IMR-90 (cell line): ENCODE measurements at regions not wholly inside any gene's neighbourhood (a gene's known extent, or its start where the extent isn't known, plus 50 kb on each side); places are given as distances from the start of the nearest gene placed in this dataset.

ENCODE experiments used
- ATAC-seq: fragments of 200-7000 bp; cut with Tn5 transposase; 2 replicates; pipeline ENCODE4 v1.9.1; 2020; ENCODE audit warnings: low read depth, mild to moderate bottlenecking, moderate library complexity
- BruUV-seq: library from RNA; stranded (reverse); fragments of 400-500 nt; replicated peaks from 2 replicates; lab custom pipeline; 2021; lab: Mats Ljungman, UMichigan
- CTCF ChIA-PET: fragments of 300-600 bp; formaldehyde crosslinking; extraction: SDS; loops from one replicate; lab custom pipeline; 2021; ENCODE audit warnings: antibody characterized with exemption; lab: Yijun Ruan, JAX
- POLR2A ChIA-PET: fragments of 300-600 bp; sonication (Branson Sonifier 250); formaldehyde crosslinking; loops from one replicate; lab custom pipeline; 2022; ENCODE audit warnings: antibody characterized with exemption; ENCODE audit not compliant: unreplicated experiment; lab: Charles Lee
- DNase-seq: peaks from one replicate; pipeline ENCODE4 v3.0.0; 2013
- H2AFZ ChIP-seq: replicated peaks from 2 replicates; pipeline ENCODE3; 2013; ENCODE audit warnings: low read length, mild to moderate bottlenecking; ENCODE audit not compliant: poor library complexity
- H2AK5ac ChIP-seq: 2 replicates; pipeline ENCODE4 v1.6.1; 2013; ENCODE audit warnings: low read depth, low read length, inconsistent platforms
- H2AK9ac ChIP-seq: replicated peaks from 2 replicates; pipeline ENCODE3; 2013; ENCODE audit warnings: mild to moderate bottlenecking, low read depth, low read length, moderate library complexity; ENCODE audit not compliant: poor library complexity
- H2BK120ac ChIP-seq: 2 replicates; pipeline ENCODE4 v1.6.1; 2013; ENCODE audit warnings: low read depth, low read length, inconsistent platforms
- H2BK15ac ChIP-seq: 3 replicates; pipeline ENCODE4 v1.6.1; 2013; ENCODE audit warnings: low read depth, low read length, inconsistent platforms
- H2BK20ac ChIP-seq: 2 replicates; pipeline ENCODE4 v1.6.1; 2013; ENCODE audit warnings: low read depth, mild to moderate bottlenecking, inconsistent platforms, low read length, moderate library complexity
- H2BK5ac ChIP-seq: 2 replicates; pipeline ENCODE4 v1.6.1; 2013; ENCODE audit warnings: mild to moderate bottlenecking, low read depth, low read length, inconsistent platforms; ENCODE audit not compliant: poor library complexity, severe bottlenecking
- H3K14ac ChIP-seq: replicated peaks from 2 replicates; pipeline ENCODE4 v1.6.1; 2013; ENCODE audit warnings: low read depth, low read length, inconsistent platforms
- H3K18ac ChIP-seq: 2 replicates; pipeline ENCODE4 v1.6.1; 2013; ENCODE audit warnings: low read depth, low read length, control low read depth
- H3K23ac ChIP-seq: 2 replicates; pipeline ENCODE4 v1.6.1; 2013; ENCODE audit warnings: low read depth, low read length, inconsistent platforms
- H3K27ac ChIP-seq: 2 replicates; pipeline ENCODE4 v1.5.1; 2013; ENCODE audit warnings: mild to moderate bottlenecking, control low read depth, low read length; ENCODE audit not compliant: insufficient read depth
- H3K27me3 ChIP-seq: 2 replicates; pipeline ENCODE4 v1.6.1; 2013; ENCODE audit warnings: low read length; ENCODE audit not compliant: control insufficient read depth, insufficient read depth
- H3K36me3 ChIP-seq: 2 replicates; pipeline ENCODE4 v1.6.1; 2013; ENCODE audit warnings: low read length, mixed read lengths; ENCODE audit not compliant: control insufficient read depth, insufficient read depth
- H3K4ac ChIP-seq: 2 replicates; pipeline ENCODE4 v1.6.1; 2013; ENCODE audit warnings: low read depth, low read length, inconsistent platforms
- H3K4me1 ChIP-seq: 2 replicates; pipeline ENCODE4 v1.6.1; 2013; ENCODE audit warnings: low read length, mixed read lengths; ENCODE audit not compliant: control insufficient read depth, insufficient read depth
- H3K4me2 ChIP-seq: 2 replicates; pipeline ENCODE4 v1.6.1; 2013; ENCODE audit warnings: low read depth, mild to moderate bottlenecking, control low read depth, low read length, moderate library complexity
- H3K4me3 ChIP-seq: 2 replicates; pipeline ENCODE4 v1.5.1; 2013; ENCODE audit warnings: low read depth, mild to moderate bottlenecking, control low read depth, low read length, moderate library complexity; ENCODE audit not compliant: insufficient read depth
- H3K56ac ChIP-seq: 2 replicates; pipeline ENCODE4 v1.6.1; 2013; ENCODE audit warnings: low read length, inconsistent platforms; ENCODE audit not compliant: insufficient read depth; ENCODE audit errors: extremely low read depth
- H3K79me1 ChIP-seq, 2 experiments: 2 replicates each; pipeline ENCODE4 v1.6.1; 2013; ENCODE audit warnings: low read length in 2 of 2, inconsistent platforms in 1 of 2, low read depth in 1 of 2
- H3K9ac ChIP-seq: 2 replicates; pipeline ENCODE4 v1.6.1; 2013; ENCODE audit warnings: low read depth, low read length, control low read depth
- H3K9me1 ChIP-seq: 2 replicates; pipeline ENCODE4 v1.6.1; 2013; ENCODE audit warnings: low read length, inconsistent platforms; ENCODE audit not compliant: insufficient read depth
- H3K9me3 ChIP-seq: 2 replicates; pipeline ENCODE4 v1.6.1; 2013; ENCODE audit warnings: low read length; ENCODE audit not compliant: control insufficient read depth, insufficient read depth
- H4K20me1 ChIP-seq: 2 replicates; pipeline ENCODE4 v1.6.1; 2013; ENCODE audit warnings: low read length, inconsistent platforms; ENCODE audit not compliant: insufficient read depth
- H4K5ac ChIP-seq: 2 replicates; pipeline ENCODE4 v1.6.1; 2013; ENCODE audit warnings: mild to moderate bottlenecking, low read depth, low read length, control low read depth
- H4K8ac ChIP-seq, 2 experiments: 2 replicates each; pipeline ENCODE4 v1.6.1; 2013; ENCODE audit warnings: low read depth in 2 of 2, low read length in 2 of 2, control low read depth in 1 of 2, inconsistent platforms in 1 of 2
- H4K91ac ChIP-seq: 2 replicates; pipeline ENCODE4 v1.6.1; 2013; ENCODE audit warnings: low read depth, low read length, inconsistent platforms; ENCODE audit not compliant: insufficient read depth
- BHLHE40 ChIP-seq: fragments of 150-350 bp; IDR thresholded peaks from 2 replicates; pipeline ENCODE4 v1.6.1; 2016; ENCODE audit warnings: mild to moderate bottlenecking, low read depth, low read length
- FOS ChIP-seq: fragments of 150-350 bp; IDR thresholded peaks from 2 replicates; pipeline ENCODE4 v1.6.1; 2016; ENCODE audit warnings: low read depth, low read length
- MAFK ChIP-seq: IDR thresholded peaks from 2 replicates; pipeline ENCODE4 v1.6.1; 2012; ENCODE audit warnings: low read depth, low read length, improper control_type of control experiment
- MXI1 ChIP-seq: IDR thresholded peaks from 2 replicates; pipeline ENCODE4 v1.6.1; 2012; ENCODE audit warnings: low read depth, mild to moderate bottlenecking, low read length, moderate library complexity, borderline replicate concordance
- NFE2L2 ChIP-seq: fragments of 150-350 bp; IDR thresholded peaks from 2 replicates; pipeline ENCODE4 v1.6.1; 2016; ENCODE audit warnings: low read depth, mild to moderate bottlenecking, low read length
- RAD21 ChIP-seq: IDR thresholded peaks from 2 replicates; pipeline ENCODE4 v1.6.1; 2012; ENCODE audit warnings: low read length, improper control_type of control experiment
- RCOR1 ChIP-seq: IDR thresholded peaks from 2 replicates; pipeline ENCODE4 v1.6.1; 2012; ENCODE audit warnings: mild to moderate bottlenecking, low read length, improper control_type of control experiment; ENCODE audit not compliant: insufficient replicate concordance
- RFX5 ChIP-seq: IDR thresholded peaks from 2 replicates; pipeline ENCODE4 v1.8.0; 2012; ENCODE audit warnings: low read depth, mild to moderate bottlenecking, low read length, moderate library complexity
- SMC3 ChIP-seq: fragments of 150-350 bp; IDR thresholded peaks from 2 replicates; pipeline ENCODE4 v1.6.1; 2016; ENCODE audit warnings: low read depth, mild to moderate bottlenecking, antibody characterized with exemption, low read length, moderate library complexity
- WGBS, 2 experiments: methylation state at CpG; one replicate each; pipeline versions ENCODE4 v1.1.5 to v1.1.7; 2013; ENCODE audit warnings: missing lambda C conversion rate in 2 of 2; ENCODE audit not compliant: insufficient read length in 1 of 2; ENCODE audit errors: extremely low coverage in 2 of 2; 5-methylcytosine and 5-hydroxymethylcytosine counted together
- dilution Hi-C: fragments of 300-500 bp; cut with HindIII; formaldehyde crosslinking; loops from one replicate; pipeline ENCODE4 v1.14.3; 2018; ENCODE audit warnings: low sequenced_read_pairs; ENCODE audit not compliant: unreplicated experiment
- in situ Hi-C: fragments of 300-500 bp; cut with MboI; formaldehyde crosslinking; loops from 3 replicates; pipeline ENCODE4 v1.14.3; 2019; ENCODE audit warnings: low sequenced_read_pairs, inconsistent platforms, mixed read lengths
- intact Hi-C: fragments of 100-400 bp; cut with micrococcal nuclease; formaldehyde crosslinking; loops from 2 replicates; pipeline ENCODE4 v1.10.0; 2022
- TF ChIP-seq, protein P1 (sequence below): fragments of 150-350 bp; IDR thresholded peaks from 2 replicates; pipeline ENCODE4 v1.6.1; 2016; ENCODE audit warnings: low read depth, mild to moderate bottlenecking, low read length, moderate library complexity, borderline replicate concordance
- TF ChIP-seq, protein P2 (sequence below): conservative IDR thresholded peaks from 2 replicates; pipeline ENCODE4 v1.5.1; 2012; ENCODE audit warnings: mild to moderate bottlenecking, low read depth, low read length, improper control_type of control experiment
- TF ChIP-seq, protein P3 (sequence below): fragments of 150-350 bp; IDR thresholded peaks from 2 replicates; pipeline ENCODE4 v1.6.1; 2017; ENCODE audit warnings: mild to moderate bottlenecking, antibody characterized with exemption, low read length, low read depth

DNA sequence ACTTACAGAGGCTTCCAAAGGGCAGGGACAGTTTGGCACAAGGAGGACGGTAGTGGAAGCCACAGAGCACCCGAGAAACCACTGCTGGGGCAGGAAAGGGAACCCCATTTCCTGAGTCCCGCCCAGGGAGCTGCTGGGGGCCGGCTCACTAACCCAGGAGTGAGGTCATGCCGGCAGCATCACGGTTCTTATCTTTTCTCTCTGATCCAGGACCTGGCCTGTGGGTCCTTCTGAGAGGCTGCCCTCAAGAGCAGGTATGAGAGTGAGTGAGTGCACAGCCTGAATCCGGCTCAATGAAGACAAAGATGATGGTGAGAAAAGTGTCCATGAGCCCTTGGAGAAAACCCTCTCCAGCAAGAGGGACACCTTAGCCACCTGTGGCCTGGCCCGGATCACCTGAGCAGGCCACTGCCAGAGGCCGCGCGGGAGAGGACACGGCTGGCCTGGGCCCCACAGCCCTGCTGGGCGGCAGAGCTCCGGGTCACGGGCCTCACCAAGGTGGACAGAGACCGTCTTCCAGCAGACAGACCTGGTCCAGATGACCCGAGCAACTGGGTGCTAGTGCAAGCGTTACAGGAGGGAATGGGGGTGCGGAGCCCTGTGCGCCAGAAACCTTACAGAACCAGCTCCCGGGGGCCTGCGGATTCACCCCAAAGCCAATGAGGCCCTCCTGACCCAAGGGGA lies 94.9 kb downstream of the RIPK4 start:
- peaks cover 4% of the 10 kb centered on the region; the same call in 1 of the 2 replicates for H3K9me1 ChIP-seq
- no peaks in the 10 kb centered on the region for H3K4me1 ChIP-seq
- H4K20me1 ChIP-seq, result no peaks in the 10 kb centered on the region
- H3K18ac ChIP-seq, result no peak overlapping the region
- DNase-seq, result no peak
- H2BK120ac ChIP-seq, result no peak overlapping the region
- no peak overlapping the region for H4K5ac ChIP-seq
- H3K4me2 ChIP-seq, result no peak overlapping the region
- no peak for TF ChIP-seq MAFK
- TF ChIP-seq, protein P1, sequence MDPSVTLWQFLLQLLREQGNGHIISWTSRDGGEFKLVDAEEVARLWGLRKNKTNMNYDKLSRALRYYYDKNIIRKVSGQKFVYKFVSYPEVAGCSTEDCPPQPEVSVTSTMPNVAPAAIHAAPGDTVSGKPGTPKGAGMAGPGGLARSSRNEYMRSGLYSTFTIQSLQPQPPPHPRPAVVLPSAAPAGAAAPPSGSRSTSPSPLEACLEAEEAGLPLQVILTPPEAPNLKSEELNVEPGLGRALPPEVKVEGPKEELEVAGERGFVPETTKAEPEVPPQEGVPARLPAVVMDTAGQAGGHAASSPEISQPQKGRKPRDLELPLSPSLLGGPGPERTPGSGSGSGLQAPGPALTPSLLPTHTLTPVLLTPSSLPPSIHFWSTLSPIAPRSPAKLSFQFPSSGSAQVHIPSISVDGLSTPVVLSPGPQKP, result no peak
- no peak for TF ChIP-seq FOS
- no peak for TF ChIP-seq RCOR1
- TF ChIP-seq, protein P2, sequence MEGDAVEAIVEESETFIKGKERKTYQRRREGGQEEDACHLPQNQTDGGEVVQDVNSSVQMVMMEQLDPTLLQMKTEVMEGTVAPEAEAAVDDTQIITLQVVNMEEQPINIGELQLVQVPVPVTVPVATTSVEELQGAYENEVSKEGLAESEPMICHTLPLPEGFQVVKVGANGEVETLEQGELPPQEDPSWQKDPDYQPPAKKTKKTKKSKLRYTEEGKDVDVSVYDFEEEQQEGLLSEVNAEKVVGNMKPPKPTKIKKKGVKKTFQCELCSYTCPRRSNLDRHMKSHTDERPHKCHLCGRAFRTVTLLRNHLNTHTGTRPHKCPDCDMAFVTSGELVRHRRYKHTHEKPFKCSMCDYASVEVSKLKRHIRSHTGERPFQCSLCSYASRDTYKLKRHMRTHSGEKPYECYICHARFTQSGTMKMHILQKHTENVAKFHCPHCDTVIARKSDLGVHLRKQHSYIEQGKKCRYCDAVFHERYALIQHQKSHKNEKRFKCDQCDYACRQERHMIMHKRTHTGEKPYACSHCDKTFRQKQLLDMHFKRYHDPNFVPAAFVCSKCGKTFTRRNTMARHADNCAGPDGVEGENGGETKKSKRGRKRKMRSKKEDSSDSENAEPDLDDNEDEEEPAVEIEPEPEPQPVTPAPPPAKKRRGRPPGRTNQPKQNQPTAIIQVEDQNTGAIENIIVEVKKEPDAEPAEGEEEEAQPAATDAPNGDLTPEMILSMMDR, result no peak
- TF ChIP-seq NFE2L2, result no peak
- no peak for TF ChIP-seq SMC3
- TF ChIP-seq MXI1, result no peak
- TF ChIP-seq, protein P3, sequence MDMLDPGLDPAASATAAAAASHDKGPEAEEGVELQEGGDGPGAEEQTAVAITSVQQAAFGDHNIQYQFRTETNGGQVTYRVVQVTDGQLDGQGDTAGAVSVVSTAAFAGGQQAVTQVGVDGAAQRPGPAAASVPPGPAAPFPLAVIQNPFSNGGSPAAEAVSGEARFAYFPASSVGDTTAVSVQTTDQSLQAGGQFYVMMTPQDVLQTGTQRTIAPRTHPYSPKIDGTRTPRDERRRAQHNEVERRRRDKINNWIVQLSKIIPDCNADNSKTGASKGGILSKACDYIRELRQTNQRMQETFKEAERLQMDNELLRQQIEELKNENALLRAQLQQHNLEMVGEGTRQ, result no peak
- TF ChIP-seq RFX5, result no peak
- no peak for TF ChIP-seq BHLHE40
- no peak for TF ChIP-seq RAD21
- ChIA-PET CTCF (no interaction called here), POLR2A (no interaction called here)
- dilution Hi-C loops, result no loop called here
- no TSS peak for BruUV-seq
- no peak overlapping the region for H3K56ac ChIP-seq
- H4K8ac ChIP-seq, result no peak overlapping the region
- no peak overlapping the region for H3K14ac ChIP-seq
- no peak overlapping the region for H3K4ac ChIP-seq
- H2BK20ac ChIP-seq, result no peak overlapping the region
- no peak overlapping the region for H3K27ac ChIP-seq
- H2BK5ac ChIP-seq, result no peak overlapping the region
- no peaks in the 10 kb centered on the region for H3K36me3 ChIP-seq
- ATAC-seq, result no peak
- H2BK15ac ChIP-seq, result no peak overlapping the region
- H3K4me3 ChIP-seq, result no peak overlapping the region
- intact Hi-C loops, result no loop called here
- H3K9ac ChIP-seq, result no peak overlapping the region
- peaks cover 14% of the 10 kb centered on the region for H3K27me3 ChIP-seq
- H2AFZ ChIP-seq, result peak overlapping the region; percentile 21
- no peaks in the 10 kb centered on the region for H3K79me1 ChIP-seq
- H4K91ac ChIP-seq, result no peak overlapping the region
- in situ Hi-C loops, result no loop called here
- H2AK5ac ChIP-seq, result no peak overlapping the region
- no peak overlapping the region for H2AK9ac ChIP-seq
- no peaks in the 10 kb centered on the region for H3K9me3 ChIP-seq
- no peak overlapping the region for H3K23ac ChIP-seq
- 83% methylated on average over 14 of the region's 22 CpGs; no CpG with 5 or more reads in 1 of the 2 experiments for WGBS, 2 experiments
